Uterus (tissue), 3 donors: ENCODE measurements at regions not wholly inside any gene's neighbourhood (a gene's known extent, or its start where the extent isn't known, plus 50 kb on each side); places are given as distances from the start of the nearest gene placed in this dataset.

Source experiments
- DNase-seq, 2 donors: peaks; one replicate each; pipeline ENCODE4 v3.0.0-alpha.2; 2019 to 2020
- H3K27ac ChIP-seq, 2 donors: fragments of 200-600 bp; sonication (generic); 1 replicate in 1 of 2; 2 replicates in 1 of 2; pipeline ENCODE4 v1.5.1; 2016 to 2018
- H3K27me3 ChIP-seq, 2 donors: fragments of 200-600 bp; sonication (generic); one replicate each; pipeline ENCODE4 v1.5.1; 2018 to 2019; ENCODE audit warnings: control low read depth in 1 of 2
- H3K36me3 ChIP-seq, 2 donors: fragments of 200-600 bp; sonication (generic); one replicate each; pipeline ENCODE4 v1.5.1; 2019; ENCODE audit warnings: control low read depth in 1 of 2
- H3K4me1 ChIP-seq, 2 donors: fragments of 200-600 bp; sonication (generic); one replicate each; pipeline ENCODE4 v1.5.1; 2018 to 2019; ENCODE audit warnings: control low read depth in 1 of 2
- H3K4me3 ChIP-seq, 2 donors: fragments of 200-600 bp; sonication (generic); 1 replicate in 1 of 2; 2 replicates in 1 of 2; pipeline ENCODE4 v1.5.1; 2018 to 2019; ENCODE audit warnings: mild to moderate bottlenecking in 1 of 2
- H3K9me3 ChIP-seq, 2 donors: fragments of 200-600 bp; sonication (generic); one replicate each; pipeline ENCODE4 v1.5.1; 2019; ENCODE audit warnings: control low read depth in 1 of 2
- CTCF ChIP-seq, 4 experiments: fragments of 200-600 bp in 2 of 4; fragments of 450-650 bp in 2 of 4; sonication (generic) in 2 of 4; IDR thresholded peaks; one replicate each; pipeline ENCODE4 v1.5.1; 2016 to 2019; ENCODE audit warnings: antibody characterized with exemption in 4 of 4, mild to moderate bottlenecking in 2 of 4, moderate library complexity in 1 of 4
- POLR2A ChIP-seq, 2 donors: fragments of 450-650 bp; IDR thresholded peaks; one replicate each; pipeline ENCODE4 v1.6.1; 2016; ENCODE audit warnings: antibody characterized with exemption in 2 of 2, mild to moderate bottlenecking in 1 of 2, moderate library complexity in 1 of 2
- intact Hi-C: fragments of 100-400 bp; cut with DNase I; formaldehyde crosslinking; loops from one replicate; pipeline ENCODE4 v1.15.1; 2023; ENCODE audit warnings: low total_unique reads
- donor health status: DM: yes; HTN: yes; CAD: no.

DNA sequence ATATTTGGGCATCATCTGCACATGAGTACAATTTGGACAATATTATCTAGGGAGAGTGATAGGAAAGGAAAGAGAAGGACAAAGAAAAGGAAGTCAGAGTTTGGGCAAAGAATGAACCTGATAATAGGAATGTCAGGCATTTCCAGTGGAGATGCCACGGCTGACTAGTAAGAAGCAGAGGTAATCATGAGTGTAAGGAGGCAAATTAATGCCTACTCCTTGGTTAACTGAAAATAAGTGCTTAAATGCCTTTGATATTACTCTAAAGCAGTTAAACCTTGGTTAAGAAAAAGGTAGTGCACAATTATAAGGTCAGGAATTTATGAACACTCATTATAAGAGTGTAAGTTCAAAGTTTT lies 99.2 kb upstream of the DDIT4L start:
- Histone ChIP-seq H3K9me3 (no peaks in the 10 kb centered on the region), H3K36me3 (no peaks in the 10 kb centered on the region), H3K4me1 (no peaks in the 10 kb centered on the region), H3K27me3 (no peaks in the 10 kb centered on the region), H3K27ac (peak overlapping the region; percentile 6 to 9), H3K4me3 (no peak overlapping the region)
- no peak for DNase-seq
- TF ChIP-seq POLR2A (IDR thresholded peaks at IDR 0.05) (no peak), CTCF (IDR thresholded peaks at IDR 0.05) (no peak)
- intact Hi-C loops = no loop called here

DNA sequence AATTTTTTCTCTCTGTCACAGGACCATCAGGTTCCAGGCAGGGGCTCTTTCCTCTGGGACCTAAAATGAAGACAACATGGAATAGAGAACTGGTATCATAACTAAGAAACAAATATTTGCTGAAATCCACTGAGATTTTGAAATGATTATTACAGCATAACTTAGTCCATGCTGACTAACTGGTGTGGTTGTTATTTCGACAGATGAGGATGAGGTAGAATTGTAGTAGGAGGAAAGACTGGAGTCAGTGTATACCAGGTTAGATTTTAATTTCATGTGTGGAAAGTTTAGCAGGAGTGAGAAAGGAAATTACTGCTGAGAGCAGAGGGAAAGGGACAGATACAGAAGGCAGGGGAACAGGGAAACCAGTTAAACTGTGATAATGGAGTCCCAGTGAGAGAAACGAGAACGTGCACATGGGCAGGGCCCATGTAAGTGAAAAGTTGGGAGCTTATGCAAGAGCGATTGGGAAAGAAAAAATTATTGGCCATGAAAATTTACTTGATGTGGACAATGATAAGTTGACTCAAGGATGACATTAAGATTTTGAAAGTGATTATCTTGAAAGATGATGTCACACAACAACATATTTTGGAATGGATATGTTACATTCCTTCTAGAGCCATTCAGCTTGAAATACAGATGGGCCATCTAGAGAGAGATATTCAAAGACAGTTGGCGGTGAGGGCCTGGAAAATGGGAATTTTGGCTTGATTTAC lies 98.7 kb upstream of the DDIT4L start:
- TF ChIP-seq POLR2A (IDR thresholded peaks at IDR 0.05) = no peak
- no peak for TF ChIP-seq CTCF (IDR thresholded peaks at IDR 0.05)
- intact Hi-C loops = no loop called here

GRCh38 chr4:100288161-100288560 lies 97.9 kb upstream of the DDIT4L start:
- Histone ChIP-seq H3K9me3 (no peaks in the 10 kb centered on the region), H3K4me1 (no peaks in the 10 kb centered on the region), H3K27ac (no peak overlapping the region), H3K4me3 (no peak overlapping the region), H3K27me3 (no peaks in the 10 kb centered on the region), H3K36me3 (no peaks in the 10 kb centered on the region)
- no peak for DNase-seq
- TF ChIP-seq POLR2A (IDR thresholded peaks at IDR 0.05) (no peak), CTCF (IDR thresholded peaks at IDR 0.05) (no peak)
- intact Hi-C loops = no loop called here

More for the DNA sequence above, 98.7 kb upstream of the DDIT4L start:
- DNase-seq = no peak
- Histone ChIP-seq H3K27ac (peak overlapping the region; percentile 6 to 9), H3K4me1 (no peaks in the 10 kb centered on the region), H3K36me3 (no peaks in the 10 kb centered on the region), H3K4me3 (no peak overlapping the region), H3K9me3 (no peaks in the 10 kb centered on the region), H3K27me3 (no peaks in the 10 kb centered on the region)

DNA sequence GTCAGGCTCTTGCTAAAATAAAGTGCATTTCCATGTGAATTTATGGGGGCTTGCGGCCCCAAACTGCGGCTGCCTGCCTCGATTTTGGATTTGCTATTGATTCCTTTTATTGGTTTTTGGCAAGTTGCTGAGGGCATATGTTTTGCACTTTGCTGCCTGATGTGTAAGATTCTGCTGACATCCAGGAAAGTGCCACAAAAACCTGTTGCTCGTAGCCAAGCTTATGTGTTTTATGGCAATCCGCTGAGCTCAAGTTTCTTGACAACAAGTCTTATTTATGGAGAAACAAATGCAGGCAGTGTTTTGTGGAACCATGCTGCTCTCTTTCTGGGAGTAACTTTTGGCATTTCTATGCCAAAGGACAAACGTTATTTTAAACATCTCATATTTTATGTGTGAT lies 97.3 kb upstream of the DDIT4L start:
- Histone ChIP-seq H3K9me3 (no peaks in the 10 kb centered on the region), H3K4me1 (no peaks in the 10 kb centered on the region), H3K4me3 (no peak overlapping the region), H3K27ac (no peak overlapping the region), H3K36me3 (no peaks in the 10 kb centered on the region), H3K27me3 (no peaks in the 10 kb centered on the region)
- TF ChIP-seq POLR2A (IDR thresholded peaks at IDR 0.05) (no peak), CTCF (IDR thresholded peaks at IDR 0.05) (no peak)
- intact Hi-C loops = no loop called here
- DNase-seq = no peak

GRCh38 chr4:100286636-100287035 lies 96.4 kb upstream of the DDIT4L start:
- Histone ChIP-seq H3K36me3 (no peaks in the 10 kb centered on the region), H3K27ac (no peak overlapping the region), H3K9me3 (no peaks in the 10 kb centered on the region), H3K4me3 (no peak overlapping the region), H3K27me3 (no peaks in the 10 kb centered on the region), H3K4me1 (no peaks in the 10 kb centered on the region)
- no peak for DNase-seq
- TF ChIP-seq POLR2A (IDR thresholded peaks at IDR 0.05) (no peak), CTCF (IDR thresholded peaks at IDR 0.05) (no peak)
- intact Hi-C loops = no loop called here
